ENCODE measurements at regions not wholly inside any gene's neighbourhood (a gene's known extent, or its start where the extent isn't known, plus 50 kb on each side); places are given as distances from the start of the nearest gene placed in this dataset.

GRCh38 chr2:217047209-217047608 lies 187.3 kb upstream of the TNP1 start:
- Histone ChIP-seq H3K9me2 (replicated peaks; ENCODE audit: control insufficient read depth, low read length) (no peaks in the 10 kb centered on the region), H3K36me3 (ENCODE audit: control insufficient read depth, low read length) (no peaks in the 10 kb centered on the region), H3K27ac (ENCODE audit: low read depth, low read length) (no peak overlapping the region), H3K79me2 (ENCODE audit: control insufficient read depth, low read length) (no peaks in the 10 kb centered on the region), H3K9me3 (ENCODE audit: control insufficient read depth, insufficient read depth, low read length) (no peaks in the 10 kb centered on the region), H4K20me1 (ENCODE audit: control insufficient read depth, insufficient read depth, low read depth, low read length) (no peaks in the 10 kb centered on the region), H3K4me3 (ENCODE audit: low read length) (no peak overlapping the region), H3K4me1 (ENCODE audit: control insufficient read depth, low read length) (no peaks in the 10 kb centered on the region), H3K27me3 (ENCODE audit: control insufficient read depth, low read length) (0 out of 2 replicates have a peak, but pooled peaks cover 7% of the 10 kb centered on the region), H3F3A (ENCODE audit: control insufficient read depth, insufficient read depth) (no peaks in the 10 kb centered on the region), H3K4me2 (ENCODE audit: low read length) (no peak overlapping the region)
- TF ChIP-seq EZH2phosphoT487 (IDR thresholded peaks at IDR 0.05; ENCODE audit: borderline replicate concordance, low read length) = no peak

- Histone ChIP-seq H3K9me3 (ENCODE audit: control insufficient read depth, insufficient read depth, low read length) (no peaks in the 10 kb centered on the region), H3K27ac (ENCODE audit: low read depth, low read length) (no peak overlapping the region), H3K4me2 (ENCODE audit: low read length) (no peak overlapping the region), H3K4me3 (ENCODE audit: low read length) (no peak overlapping the region), H3K27me3 (ENCODE audit: control insufficient read depth, low read length) (0 out of 2 replicates have a peak, but pooled peaks cover 7% of the 10 kb centered on the region), H4K20me1 (ENCODE audit: control insufficient read depth, insufficient read depth, low read depth, low read length) (no peaks in the 10 kb centered on the region), H3F3A (ENCODE audit: control insufficient read depth, insufficient read depth) (no peaks in the 10 kb centered on the region), H3K9me2 (replicated peaks; ENCODE audit: control insufficient read depth, low read length) (no peaks in the 10 kb centered on the region), H3K4me1 (ENCODE audit: control insufficient read depth, low read length) (no peaks in the 10 kb centered on the region), H3K36me3 (ENCODE audit: control insufficient read depth, low read length) (no peaks in the 10 kb centered on the region), H3K79me2 (ENCODE audit: control insufficient read depth, low read length) (no peaks in the 10 kb centered on the region)
- no peak for TF ChIP-seq EZH2phosphoT487 (IDR thresholded peaks at IDR 0.05; ENCODE audit: borderline replicate concordance, low read length)
Measured at GRCh38 chr2:217045700-217046475, 186.0 kb upstream of the TNP1 start.

- H3K27ac ChIP-seq (ENCODE audit: low read depth, low read length) = no peak overlapping the region
- no peak overlapping the region for H3K4me2 ChIP-seq (ENCODE audit: low read length)
- no peaks in the 10 kb centered on the region for H3K27me3 ChIP-seq (ENCODE audit: control insufficient read depth, low read length)
- H3K9me3 ChIP-seq (ENCODE audit: control insufficient read depth, insufficient read depth, low read length) = no peaks in the 10 kb centered on the region
- TF ChIP-seq EZH2phosphoT487 (IDR thresholded peaks at IDR 0.05; ENCODE audit: borderline replicate concordance, low read length) (no peak), CTCF (IDR thresholded peaks at IDR 0.05; ENCODE audit: low read depth, low read length, poor library complexity, severe bottlenecking) (no peak)
- H3K79me2 ChIP-seq (ENCODE audit: control insufficient read depth, low read length) = no peaks in the 10 kb centered on the region
- no peaks in the 10 kb centered on the region for H3K4me1 ChIP-seq (ENCODE audit: control insufficient read depth, low read length)
- H4K20me1 ChIP-seq (ENCODE audit: control insufficient read depth, insufficient read depth, low read depth, low read length) = no peaks in the 10 kb centered on the region
- H3K9me2 ChIP-seq (replicated peaks; ENCODE audit: control insufficient read depth, low read length) = no peaks in the 10 kb centered on the region
- no peaks in the 10 kb centered on the region for H3F3A ChIP-seq (ENCODE audit: control insufficient read depth, insufficient read depth)
- no peaks in the 10 kb centered on the region for H3K36me3 ChIP-seq (ENCODE audit: control insufficient read depth, low read length)
- no peak overlapping the region for H3K4me3 ChIP-seq (ENCODE audit: low read length)
Measured at GRCh38 chr2:217040099-217040498, 180.2 kb upstream of the TNP1 start.

- Histone ChIP-seq H3K79me2 (ENCODE audit: control insufficient read depth, low read length) (no peaks in the 10 kb centered on the region), H3K36me3 (ENCODE audit: control insufficient read depth, low read length) (no peaks in the 10 kb centered on the region), H3K4me3 (ENCODE audit: low read length) (no peak overlapping the region), H3K4me2 (ENCODE audit: low read length) (no peak overlapping the region), H3K27me3 (ENCODE audit: control insufficient read depth, low read length) (no peaks in the 10 kb centered on the region), H3F3A (ENCODE audit: control insufficient read depth, insufficient read depth) (no peaks in the 10 kb centered on the region), H3K4me1 (ENCODE audit: control insufficient read depth, low read length) (no peaks in the 10 kb centered on the region), H3K9me2 (replicated peaks; ENCODE audit: control insufficient read depth, low read length) (no peaks in the 10 kb centered on the region), H3K9me3 (ENCODE audit: control insufficient read depth, insufficient read depth, low read length) (no peaks in the 10 kb centered on the region), H4K20me1 (ENCODE audit: control insufficient read depth, insufficient read depth, low read depth, low read length) (no peaks in the 10 kb centered on the region), H3K27ac (ENCODE audit: low read depth, low read length) (no peak overlapping the region)
- TF ChIP-seq CTCF (IDR thresholded peaks at IDR 0.05; ENCODE audit: low read depth, low read length, poor library complexity, severe bottlenecking) (no peak), EZH2phosphoT487 (IDR thresholded peaks at IDR 0.05; ENCODE audit: borderline replicate concordance, low read length) (no peak)
Measured at GRCh38 chr2:217038001-217038400, 178.1 kb upstream of the TNP1 start.

All from DOHH2 (cell line).